SK-N-SH treated with all-trans-retinoic acid at 6 μM for 48 hours (cell line): ENCODE measurements at regions not wholly inside any gene's neighbourhood (a gene's known extent, or its start where the extent isn't known, plus 50 kb on each side); places are given as distances from the start of the nearest gene placed in this dataset.

Experiments used
- ATAC-seq: fragments of 200-7000 bp; cut with Tn5 transposase; 3 replicates; pipeline ENCODE4 v1.9.1; 2020; ENCODE audit warnings: mild to moderate bottlenecking, moderate library complexity
- ARNTL ChIP-seq: fragments of 450-650 bp; formaldehyde crosslinking; IDR thresholded peaks from 2 replicates; pipeline ENCODE4 v1.5.0; 2020; ENCODE audit warnings: low read depth, mild to moderate bottlenecking, moderate library complexity, borderline replicate concordance
- BACH2 ChIP-seq: fragments of 250-450 bp; sonication (Bioruptor Pico); IDR thresholded peaks from 2 replicates; pipeline ENCODE4 v1.9.0; 2021; ENCODE audit warnings: mild to moderate bottlenecking, borderline replicate concordance
- CSRNP3 ChIP-seq: fragments of 250-450 bp; sonication (Bioruptor Pico); IDR thresholded peaks from 2 replicates; pipeline ENCODE4 v1.5.1; 2021; ENCODE audit warnings: mild to moderate bottlenecking, moderate library complexity
- ESRRG ChIP-seq: fragments of 250-450 bp; sonication (Bioruptor Pico); IDR thresholded peaks from 2 replicates; pipeline ENCODE4 v1.6.1; 2021; ENCODE audit warnings: mild to moderate bottlenecking
- GLIS3 ChIP-seq: fragments of 250-450 bp; sonication (Bioruptor Pico); IDR thresholded peaks from 2 replicates; pipeline ENCODE4 v1.5.0; 2020; ENCODE audit warnings: mild to moderate bottlenecking, moderate library complexity
- ISL1 ChIP-seq: fragments of 250-450 bp; sonication (Bioruptor Pico); IDR thresholded peaks from 2 replicates; pipeline ENCODE4 v2.1.2; 2022; ENCODE audit warnings: mild to moderate bottlenecking, moderate library complexity
- OSR1 ChIP-seq: fragments of 250-450 bp; sonication (Bioruptor Pico); IDR thresholded peaks from 2 replicates; pipeline ENCODE4 v1.8.0; 2022; ENCODE audit warnings: moderate library complexity, mild to moderate bottlenecking, inconsistent platforms
- PATZ1 ChIP-seq: fragments of 250-450 bp; sonication (Bioruptor Pico); IDR thresholded peaks from 2 replicates; pipeline ENCODE4 v1.8.0; 2020; ENCODE audit warnings: mild to moderate bottlenecking, moderate library complexity, borderline replicate concordance
- POU6F1 ChIP-seq: fragments of 250-450 bp; sonication (Bioruptor Pico); IDR thresholded peaks from 2 replicates; pipeline ENCODE4 v1.8.0; 2021; ENCODE audit warnings: low read depth, mild to moderate bottlenecking, moderate library complexity, borderline replicate concordance
- PPARA ChIP-seq: fragments of 250-450 bp; sonication (Bioruptor Pico); IDR thresholded peaks from 2 replicates; pipeline ENCODE4 v1.5.0; 2020; ENCODE audit warnings: mild to moderate bottlenecking, borderline replicate concordance
- RARB ChIP-seq: fragments of 250-450 bp; sonication (Bioruptor Pico); IDR thresholded peaks from 2 replicates; pipeline ENCODE4 v1.8.0; 2021; ENCODE audit warnings: mild to moderate bottlenecking, moderate library complexity
- TCF4 ChIP-seq: fragments of 250-450 bp; sonication (Bioruptor Pico); IDR thresholded peaks from 2 replicates; pipeline ENCODE4 v1.8.0; 2021; ENCODE audit warnings: mild to moderate bottlenecking, moderate library complexity, borderline replicate concordance
- TOX ChIP-seq: fragments of 250-450 bp; sonication (Bioruptor Pico); IDR thresholded peaks from 2 replicates; pipeline ENCODE4 v1.8.0; 2021; ENCODE audit warnings: mild to moderate bottlenecking, moderate library complexity, borderline replicate concordance
- ZC3H10 ChIP-seq: fragments of 250-450 bp; sonication (Bioruptor Pico); IDR thresholded peaks from 2 replicates; pipeline ENCODE4 v1.5.1; 2021; ENCODE audit warnings: mild to moderate bottlenecking, moderate library complexity
- ZFP3 ChIP-seq: fragments of 250-450 bp; sonication (Bioruptor Pico); IDR thresholded peaks from 2 replicates; pipeline ENCODE4 v1.5.0; 2020; ENCODE audit warnings: mild to moderate bottlenecking, moderate library complexity
- ZFP30 ChIP-seq: fragments of 450-650 bp; formaldehyde crosslinking; IDR thresholded peaks from 2 replicates; pipeline ENCODE4 v1.5.0; 2022; ENCODE audit warnings: mild to moderate bottlenecking, moderate library complexity
- ZNF565 ChIP-seq: fragments of 450-650 bp; formaldehyde crosslinking; conservative IDR thresholded peaks from 2 replicates; pipeline ENCODE4 v1.5.0; 2020; ENCODE audit warnings: low read depth, mild to moderate bottlenecking, moderate library complexity
- ZNF70 ChIP-seq: fragments of 450-650 bp; formaldehyde crosslinking; IDR thresholded peaks from 2 replicates; pipeline ENCODE4 v1.5.0; 2020; ENCODE audit warnings: mild to moderate bottlenecking, moderate library complexity
- ZNF8 ChIP-seq: fragments of 450-650 bp; formaldehyde crosslinking; IDR thresholded peaks from 2 replicates; pipeline ENCODE4 v1.5.0; 2020; ENCODE audit warnings: mild to moderate bottlenecking, moderate library complexity
- TF ChIP-seq, protein P1 (sequence below): fragments of 250-450 bp; sonication (Bioruptor Pico); IDR thresholded peaks from 2 replicates; pipeline ENCODE4 v1.5.1; 2020; ENCODE audit warnings: low read depth, mild to moderate bottlenecking, moderate library complexity
- TF ChIP-seq, protein P2 (sequence below): fragments of 250-450 bp; sonication (Bioruptor Pico); IDR thresholded peaks from 2 replicates; pipeline ENCODE4 v1.5.0; 2020; ENCODE audit warnings: mild to moderate bottlenecking, moderate library complexity

GRCh38 chr9:23621188-23621587 lies 204.9 kb downstream of the ELAVL2 start:
- no peak for TF ChIP-seq RARB (CRISPR knock-in tag)
- no peak for TF ChIP-seq GLIS3 (CRISPR knock-in tag)
- no peak for TF ChIP-seq OSR1 (CRISPR knock-in tag)
- TF ChIP-seq CSRNP3 (CRISPR knock-in tag): no peak
- no peak for TF ChIP-seq ESRRG
- TF ChIP-seq ZNF8 (CRISPR knock-in tag): no peak
- no peak for TF ChIP-seq TOX (CRISPR knock-in tag)
- TF ChIP-seq ZC3H10: no peak
- TF ChIP-seq ZFP30 (CRISPR knock-in tag): no peak
- ATAC-seq: no peak

GRCh38 chr9:23621924-23622323 lies 204.1 kb downstream of the ELAVL2 start:
- ATAC-seq: no peak
- no peak for TF ChIP-seq ZNF8 (CRISPR knock-in tag)
- no peak for TF ChIP-seq ESRRG
- TF ChIP-seq ARNTL (CRISPR knock-in tag): no peak
- TF ChIP-seq, protein P1, sequence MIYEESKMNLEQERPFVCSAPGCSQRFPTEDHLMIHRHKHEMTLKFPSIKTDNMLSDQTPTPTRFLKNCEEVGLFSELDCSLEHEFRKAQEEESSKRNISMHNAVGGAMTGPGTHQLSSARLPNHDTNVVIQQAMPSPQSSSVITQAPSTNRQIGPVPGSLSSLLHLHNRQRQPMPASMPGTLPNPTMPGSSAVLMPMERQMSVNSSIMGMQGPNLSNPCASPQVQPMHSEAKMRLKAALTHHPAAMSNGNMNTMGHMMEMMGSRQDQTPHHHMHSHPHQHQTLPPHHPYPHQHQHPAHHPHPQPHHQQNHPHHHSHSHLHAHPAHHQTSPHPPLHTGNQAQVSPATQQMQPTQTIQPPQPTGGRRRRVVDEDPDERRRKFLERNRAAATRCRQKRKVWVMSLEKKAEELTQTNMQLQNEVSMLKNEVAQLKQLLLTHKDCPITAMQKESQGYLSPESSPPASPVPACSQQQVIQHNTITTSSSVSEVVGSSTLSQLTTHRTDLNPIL (CRISPR knock-in tag): no peak
- TF ChIP-seq ZNF70: no peak
- no peak for TF ChIP-seq OSR1 (CRISPR knock-in tag)
- TF ChIP-seq ZFP3 (CRISPR knock-in tag): no peak
- TF ChIP-seq PPARA (CRISPR knock-in tag): no peak
- no peak for TF ChIP-seq ZNF565 (CRISPR knock-in tag)
- no peak for TF ChIP-seq PATZ1 (CRISPR knock-in tag)
- TF ChIP-seq RARB (CRISPR knock-in tag): no peak
- no peak for TF ChIP-seq ZC3H10
- TF ChIP-seq CSRNP3 (CRISPR knock-in tag): no peak
- TF ChIP-seq ISL1 (CRISPR knock-in tag): no peak

DNA sequence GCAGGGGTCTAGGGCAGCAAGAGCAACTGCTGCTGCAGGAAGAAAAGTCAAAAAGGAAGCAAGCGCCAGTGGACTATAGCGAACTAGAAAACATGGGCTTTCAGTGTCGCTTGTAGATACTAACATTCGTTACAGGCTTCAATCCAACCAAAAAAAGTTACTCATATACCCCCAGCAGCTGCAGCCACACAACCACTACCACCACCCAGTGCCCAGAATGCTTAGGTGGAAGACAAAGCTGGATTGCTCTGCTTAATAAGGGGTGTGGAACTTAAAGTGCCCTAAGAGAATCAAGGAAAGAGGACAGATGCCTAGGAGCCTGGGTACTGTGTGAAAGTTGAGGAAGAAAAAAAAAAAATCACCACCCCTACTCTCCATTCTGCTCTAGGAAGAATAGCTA lies 203.6 kb downstream of the ELAVL2 start:
- ATAC-seq: no peak
- TF ChIP-seq ZNF8 (CRISPR knock-in tag) (no peak), ARNTL (CRISPR knock-in tag) (no peak), POU6F1 (CRISPR knock-in tag) (no peak), TCF4 (CRISPR knock-in tag) (no peak), TOX (CRISPR knock-in tag) (no peak), ZFP3 (CRISPR knock-in tag) (no peak), PATZ1 (CRISPR knock-in tag) (no peak), OSR1 (CRISPR knock-in tag) (no peak), ISL1 (CRISPR knock-in tag) (no peak), ZFP30 (CRISPR knock-in tag) (no peak), BACH2 (CRISPR knock-in tag) (no peak), RARB (CRISPR knock-in tag) (no peak), ZNF565 (CRISPR knock-in tag) (no peak)
- TF ChIP-seq, protein P2, sequence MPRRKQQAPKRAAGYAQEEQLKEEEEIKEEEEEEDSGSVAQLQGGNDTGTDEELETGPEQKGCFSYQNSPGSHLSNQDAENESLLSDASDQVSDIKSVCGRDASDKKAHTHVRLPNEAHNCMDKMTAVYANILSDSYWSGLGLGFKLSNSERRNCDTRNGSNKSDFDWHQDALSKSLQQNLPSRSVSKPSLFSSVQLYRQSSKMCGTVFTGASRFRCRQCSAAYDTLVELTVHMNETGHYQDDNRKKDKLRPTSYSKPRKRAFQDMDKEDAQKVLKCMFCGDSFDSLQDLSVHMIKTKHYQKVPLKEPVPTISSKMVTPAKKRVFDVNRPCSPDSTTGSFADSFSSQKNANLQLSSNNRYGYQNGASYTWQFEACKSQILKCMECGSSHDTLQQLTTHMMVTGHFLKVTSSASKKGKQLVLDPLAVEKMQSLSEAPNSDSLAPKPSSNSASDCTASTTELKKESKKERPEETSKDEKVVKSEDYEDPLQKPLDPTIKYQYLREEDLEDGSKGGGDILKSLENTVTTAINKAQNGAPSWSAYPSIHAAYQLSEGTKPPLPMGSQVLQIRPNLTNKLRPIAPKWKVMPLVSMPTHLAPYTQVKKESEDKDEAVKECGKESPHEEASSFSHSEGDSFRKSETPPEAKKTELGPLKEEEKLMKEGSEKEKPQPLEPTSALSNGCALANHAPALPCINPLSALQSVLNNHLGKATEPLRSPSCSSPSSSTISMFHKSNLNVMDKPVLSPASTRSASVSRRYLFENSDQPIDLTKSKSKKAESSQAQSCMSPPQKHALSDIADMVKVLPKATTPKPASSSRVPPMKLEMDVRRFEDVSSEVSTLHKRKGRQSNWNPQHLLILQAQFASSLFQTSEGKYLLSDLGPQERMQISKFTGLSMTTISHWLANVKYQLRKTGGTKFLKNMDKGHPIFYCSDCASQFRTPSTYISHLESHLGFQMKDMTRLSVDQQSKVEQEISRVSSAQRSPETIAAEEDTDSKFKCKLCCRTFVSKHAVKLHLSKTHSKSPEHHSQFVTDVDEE (CRISPR knock-in tag): no peak
